Brain pericyte (primary cell): ENCODE measurements at regions not wholly inside any gene's neighbourhood (a gene's known extent, or its start where the extent isn't known, plus 50 kb on each side); places are given as distances from the start of the nearest gene placed in this dataset.

ENCODE experiments used
- DNase-seq: peaks from one replicate; pipeline ENCODE4 v3.0.0-alpha.2; 2012; ENCODE audit warnings: low read depth, low spot score

DNA sequence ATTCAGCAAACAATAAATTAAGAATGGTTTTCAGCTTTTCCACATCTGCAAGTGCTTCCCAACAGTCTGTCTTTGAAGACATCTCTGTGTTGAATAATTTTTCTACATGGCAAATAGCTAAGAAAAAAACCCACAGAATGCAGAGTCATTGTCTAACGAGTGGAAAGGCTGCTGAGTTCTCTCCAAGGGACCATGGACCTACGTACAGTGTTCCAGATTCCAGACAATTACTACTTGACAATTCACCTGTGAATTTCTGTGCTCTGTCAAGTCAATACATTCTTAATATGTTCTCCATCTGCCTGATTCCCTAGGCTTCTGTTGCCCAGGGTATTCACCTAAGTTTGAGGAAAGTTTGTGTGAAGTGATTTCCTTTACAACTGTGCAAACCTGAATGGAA is 83.8 kb upstream of the CA10 start:
- no peak for DNase-seq

GRCh38 chr17:52237151-52237550 is 78.6 kb upstream of the CA10 start:
- DNase-seq = no peak

DNA sequence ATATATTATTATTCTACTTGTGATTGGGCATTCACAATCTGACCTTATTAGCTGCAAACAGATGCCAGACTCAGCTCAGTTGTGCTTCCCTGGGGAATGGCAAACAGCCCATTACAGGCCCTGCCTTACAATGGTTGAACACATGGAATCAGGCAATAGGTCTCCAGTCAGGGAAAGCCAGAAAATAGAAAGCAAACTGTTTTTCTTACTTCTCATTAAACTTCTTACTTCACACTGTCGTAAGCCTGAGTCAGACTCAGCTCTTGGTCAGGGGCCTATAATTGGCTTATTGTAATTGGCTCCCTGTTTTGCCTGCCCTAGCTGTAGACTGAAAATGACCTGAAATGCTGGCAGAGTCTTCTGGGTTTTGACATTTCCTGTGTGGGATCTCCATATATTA is 77.0 kb upstream of the CA10 start:
- DNase-seq = no peak

DNA sequence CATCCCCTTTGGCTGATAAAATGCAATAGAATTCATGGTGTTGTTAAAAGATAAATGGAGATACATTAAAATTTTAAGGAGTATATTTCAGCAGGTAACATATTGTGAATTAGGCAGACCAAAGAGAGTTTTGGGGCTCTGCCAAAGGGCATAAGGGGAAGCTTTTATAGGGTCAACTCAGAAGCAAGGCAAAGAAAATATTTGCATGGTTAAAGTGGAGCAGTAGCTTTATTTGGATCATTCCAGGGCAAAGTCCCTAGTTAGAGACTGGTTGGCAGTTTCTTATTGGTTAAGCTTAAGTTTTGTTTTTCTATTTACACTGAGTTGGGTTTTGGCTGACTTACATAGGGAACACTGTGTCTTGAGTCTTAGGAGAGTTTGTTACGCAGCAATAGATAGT is 75.1 kb upstream of the CA10 start:
- no peak for DNase-seq

DNA sequence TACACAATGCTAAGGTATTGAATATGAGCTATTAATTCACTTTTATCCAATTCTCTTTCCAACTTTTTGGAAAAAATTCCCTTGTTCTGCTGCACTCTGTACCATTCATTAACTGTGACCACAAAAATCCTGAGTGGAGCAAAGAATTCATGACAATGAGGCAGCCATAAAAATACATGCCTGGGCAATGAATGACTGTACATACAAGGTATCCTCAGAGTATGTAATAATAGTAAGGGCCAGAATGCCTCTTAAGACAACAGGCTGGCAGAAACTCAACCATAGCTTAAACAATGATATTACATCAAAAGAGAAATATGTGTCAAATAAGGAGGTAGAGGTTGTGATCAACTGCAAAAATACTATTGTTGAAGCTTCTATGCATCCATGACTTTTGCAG is 74.7 kb upstream of the CA10 start:
- no peak for DNase-seq

DNA sequence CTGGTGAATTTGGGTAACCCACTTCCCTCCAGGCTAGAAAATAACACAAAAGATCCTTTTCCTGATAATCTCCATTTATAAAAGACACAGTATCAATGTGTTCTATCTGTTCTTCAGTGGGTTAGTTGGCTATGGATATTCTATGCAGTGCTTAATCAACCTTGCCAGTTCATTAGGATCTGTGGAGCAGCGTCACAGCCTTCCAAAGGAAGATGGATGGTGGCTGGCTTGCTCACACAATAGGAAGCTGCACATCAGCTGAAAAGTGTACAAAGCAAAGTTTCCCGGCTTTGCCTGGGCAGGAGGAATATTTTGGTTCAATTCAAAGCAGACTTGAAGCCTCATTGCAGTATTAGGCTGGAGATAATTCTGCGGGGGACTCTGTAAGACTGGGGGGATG is 70.3 kb upstream of the CA10 start:
- DNase-seq = no peak

- no peak for DNase-seq
Observed at GRCh38 chr17:52227926-52228325, 69.4 kb upstream of the CA10 start.

- no peak for DNase-seq
Observed at GRCh38 chr17:52213451-52213850, 54.9 kb upstream of the CA10 start.

DNA sequence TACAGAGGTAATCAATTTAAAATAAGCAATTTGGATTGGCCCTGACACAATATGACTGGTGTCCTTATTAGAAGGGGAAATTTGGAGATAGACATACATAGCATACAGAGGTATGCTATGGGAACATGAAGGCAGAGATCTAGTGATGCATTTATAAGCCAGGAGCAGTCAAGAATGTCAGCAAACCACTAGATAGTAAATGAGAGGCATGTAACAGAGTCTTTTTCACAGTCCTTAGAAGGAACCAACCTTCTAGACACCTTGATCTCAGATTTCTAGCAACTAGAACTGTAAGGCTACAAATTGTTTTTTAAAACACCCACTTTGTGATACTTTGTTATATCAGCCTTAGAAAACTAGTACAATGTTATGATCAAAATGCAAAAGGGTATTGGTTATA is 54.3 kb upstream of the CA10 start:
- no peak for DNase-seq

- no peak for DNase-seq
Observed at GRCh38 chr17:52209507-52209906, 51.0 kb upstream of the CA10 start.
